ENCODE measurements at regions not wholly inside any gene's neighbourhood (a gene's known extent, or its start where the extent isn't known, plus 50 kb on each side); places are given as distances from the start of the nearest gene placed in this dataset.

GRCh38 chr1:96116731-96117130 is 604.9 kb upstream of the PTBP2 start:
- TF ChIP-seq CTCF (IDR thresholded peaks at IDR 0.05): no peak
- no peak for TF ChIP-seq POLR2AphosphoS5 (IDR thresholded peaks at IDR 0.05)

All from upper lobe of left lung (tissue), 4 donors.